HEK293 (cell line): ENCODE measurements at regions not wholly inside any gene's neighbourhood (a gene's known extent, or its start where the extent isn't known, plus 50 kb on each side); places are given as distances from the start of the nearest gene placed in this dataset.
A peak's percentile ranks its signal among the peaks of the same experiment; 100 is the strongest.

Experiments
- FEZF1 ChIP-seq: fragments of 450-650 bp; formaldehyde crosslinking; IDR thresholded peaks from 2 replicates; pipeline ENCODE4 v1.5.1; 2016; ENCODE audit warnings: missing biosample characterization, missing genetic modification characterization
- HOXA7 ChIP-seq: sonication (generic); formaldehyde crosslinking; IDR thresholded peaks from 2 replicates; pipeline ENCODE4 v1.8.1; 2022; ENCODE audit warnings: missing genetic modification reagents, borderline replicate concordance
- HOXC10 ChIP-seq: sonication (generic); formaldehyde crosslinking; IDR thresholded peaks from 2 replicates; pipeline ENCODE4 v1.8.1; 2023; ENCODE audit warnings: mild to moderate bottlenecking, missing genetic modification reagents
- PATZ1 ChIP-seq: fragments of 450-650 bp; formaldehyde crosslinking; IDR thresholded peaks from 2 replicates; pipeline ENCODE4 v1.5.1; 2016; ENCODE audit warnings: missing biosample characterization, missing genetic modification characterization
- PRDM1 ChIP-seq: fragments of 450-650 bp; formaldehyde crosslinking; IDR thresholded peaks from 2 replicates; pipeline ENCODE4; 2016; ENCODE audit warnings: missing biosample characterization, missing genetic modification characterization
- PRDM6 ChIP-seq: fragments of 450-650 bp; formaldehyde crosslinking; IDR thresholded peaks from 2 replicates; pipeline ENCODE4 v1.5.1; 2017; ENCODE audit warnings: missing biosample characterization, missing genetic modification characterization
- RBAK ChIP-seq: fragments of 450-650 bp; formaldehyde crosslinking; IDR thresholded peaks from 2 replicates; pipeline ENCODE4 v1.5.1; 2016; ENCODE audit warnings: missing biosample characterization, missing genetic modification characterization
- SCRT2 ChIP-seq: fragments of 450-650 bp; formaldehyde crosslinking; IDR thresholded peaks from 2 replicates; pipeline ENCODE4 v1.5.1; 2016; ENCODE audit warnings: missing biosample characterization, missing genetic modification characterization
- WT1 ChIP-seq: fragments of 450-650 bp; formaldehyde crosslinking; IDR thresholded peaks from 2 replicates; pipeline ENCODE4 v1.5.1; 2016; ENCODE audit warnings: missing biosample characterization, missing genetic modification characterization
- ZBTB8A ChIP-seq: fragments of 450-650 bp; formaldehyde crosslinking; IDR thresholded peaks from 2 replicates; pipeline ENCODE4 v1.5.1; 2016; ENCODE audit warnings: missing biosample characterization, missing genetic modification characterization
- ZFHX2 ChIP-seq: fragments of 450-650 bp; formaldehyde crosslinking; conservative IDR thresholded peaks from 2 replicates; pipeline ENCODE4 v1.5.1; 2016; ENCODE audit warnings: missing biosample characterization, missing genetic modification characterization
- ZFP3 ChIP-seq: fragments of 450-650 bp; formaldehyde crosslinking; IDR thresholded peaks from 2 replicates; pipeline ENCODE4 v1.5.1; 2016; ENCODE audit warnings: low read depth, missing biosample characterization, missing genetic modification characterization
- ZNF132 ChIP-seq: fragments of 450-650 bp; formaldehyde crosslinking; IDR thresholded peaks from 2 replicates; pipeline ENCODE4 v1.5.1; 2017; ENCODE audit warnings: missing biosample characterization, missing genetic modification characterization, borderline replicate concordance
- ZNF174 ChIP-seq: fragments of 450-650 bp; formaldehyde crosslinking; IDR thresholded peaks from 2 replicates; pipeline ENCODE4 v1.5.0; 2017; ENCODE audit warnings: missing biosample characterization, mild to moderate bottlenecking, missing genetic modification characterization
- ZNF19 ChIP-seq: fragments of 450-650 bp; formaldehyde crosslinking; IDR thresholded peaks from 2 replicates; pipeline ENCODE4; 2016; ENCODE audit warnings: missing biosample characterization, missing genetic modification characterization, low read depth
- ZNF2 ChIP-seq: fragments of 450-650 bp; formaldehyde crosslinking; IDR thresholded peaks from 2 replicates; pipeline ENCODE4 v1.5.1; 2016; ENCODE audit warnings: missing biosample characterization, missing genetic modification characterization
- ZNF211 ChIP-seq: fragments of 450-650 bp; formaldehyde crosslinking; IDR thresholded peaks from 2 replicates; pipeline ENCODE4 v1.5.1; 2016; ENCODE audit warnings: low read depth, missing biosample characterization, missing genetic modification characterization
- ZNF266 ChIP-seq: fragments of 450-650 bp; formaldehyde crosslinking; IDR thresholded peaks from 2 replicates; pipeline ENCODE4 v1.5.1; 2016; ENCODE audit warnings: missing biosample characterization, missing genetic modification characterization, low read depth
- ZNF280C ChIP-seq: fragments of 450-650 bp; formaldehyde crosslinking; IDR thresholded peaks from 2 replicates; pipeline ENCODE4 v1.5.1; 2016; ENCODE audit warnings: missing biosample characterization, missing genetic modification characterization
- ZNF280D ChIP-seq: fragments of 450-650 bp; formaldehyde crosslinking; IDR thresholded peaks from 2 replicates; pipeline ENCODE4 v1.5.1; 2016; ENCODE audit warnings: missing biosample characterization, missing genetic modification characterization
- ZNF501 ChIP-seq: fragments of 450-650 bp; formaldehyde crosslinking; IDR thresholded peaks from 2 replicates; pipeline ENCODE4 v1.5.1; 2016; ENCODE audit warnings: missing biosample characterization, missing genetic modification characterization
- ZNF561 ChIP-seq: fragments of 450-650 bp; IDR thresholded peaks from 2 replicates; pipeline ENCODE4 v1.5.1; 2018; ENCODE audit warnings: missing biosample characterization, missing genetic modification characterization, borderline replicate concordance
- ZNF654 ChIP-seq: fragments of 450-650 bp; formaldehyde crosslinking; IDR thresholded peaks from 2 replicates; pipeline ENCODE4 v1.5.1; 2016; ENCODE audit warnings: low read depth, missing biosample characterization, missing genetic modification characterization
- ZNF660 ChIP-seq: fragments of 450-650 bp; IDR thresholded peaks from 2 replicates; pipeline ENCODE4 v1.5.1; 2018; ENCODE audit warnings: missing biosample characterization, mild to moderate bottlenecking, missing genetic modification characterization
- ZNF664 ChIP-seq: fragments of 450-650 bp; formaldehyde crosslinking; IDR thresholded peaks from 2 replicates; pipeline ENCODE4 v1.5.1; 2016; ENCODE audit warnings: missing biosample characterization, missing genetic modification characterization
- ZNF747 ChIP-seq: fragments of 450-650 bp; formaldehyde crosslinking; IDR thresholded peaks from 2 replicates; pipeline ENCODE4 v1.5.1; 2016; ENCODE audit warnings: missing biosample characterization, missing genetic modification characterization
- ZNF830 ChIP-seq: fragments of 450-650 bp; IDR thresholded peaks from 2 replicates; pipeline ENCODE4 v1.5.0; 2018; ENCODE audit warnings: missing biosample characterization, missing genetic modification characterization, low read depth, mild to moderate bottlenecking, moderate library complexity
- ZNF843 ChIP-seq: fragments of 450-650 bp; formaldehyde crosslinking; IDR thresholded peaks from 2 replicates; pipeline ENCODE4 v1.5.1; 2016; ENCODE audit warnings: missing biosample characterization, missing genetic modification characterization
- TF ChIP-seq, protein P1 (sequence below): fragments of 450-650 bp; formaldehyde crosslinking; IDR thresholded peaks from 2 replicates; pipeline ENCODE4 v1.5.1; 2017; ENCODE audit warnings: missing biosample characterization, missing genetic modification characterization
- TF ChIP-seq, protein P2 (sequence below): fragments of 450-650 bp; formaldehyde crosslinking; IDR thresholded peaks from 2 replicates; pipeline ENCODE4 v1.5.1; 2017; ENCODE audit warnings: missing biosample characterization, missing genetic modification characterization

DNA sequence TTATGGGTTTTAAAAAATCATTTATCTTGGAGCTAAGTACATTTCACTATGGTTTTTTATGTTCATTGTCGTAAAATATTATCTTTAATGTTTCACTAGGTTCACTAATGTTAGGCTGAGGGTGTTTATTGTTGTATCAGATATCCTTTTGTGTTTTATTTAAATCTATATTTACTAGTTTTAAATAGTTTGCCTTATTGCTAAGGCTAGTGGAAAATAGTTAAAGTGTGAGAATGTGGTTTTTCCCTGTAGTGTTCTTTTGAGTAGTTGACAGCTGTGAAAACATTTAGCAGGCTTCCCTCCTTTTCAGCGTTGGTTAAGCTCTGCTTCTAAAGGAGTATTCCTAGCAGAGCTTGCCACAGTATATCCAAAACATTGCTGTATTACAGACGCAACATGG lies 139.0 kb downstream of the TM9SF2 start (continued):
- TF ChIP-seq PATZ1 (tag by site-specific recombination): no peak
- no peak for TF ChIP-seq PRDM1 (tag by site-specific recombination)
- TF ChIP-seq WT1 (tag by site-specific recombination): peak; percentile 21; the same call in 1 of the 2 replicates
- TF ChIP-seq ZNF211 (tag by site-specific recombination): no peak
- TF ChIP-seq FEZF1 (tag by site-specific recombination): peak; percentile 94
- TF ChIP-seq ZNF747 (tag by site-specific recombination): no peak
- peak; percentile 99 for TF ChIP-seq PRDM6 (tag by site-specific recombination)
- peak; percentile 28; the same call in 1 of the 2 replicates for TF ChIP-seq ZFP3 (tag by site-specific recombination)
- TF ChIP-seq ZNF654: no peak
- no peak for TF ChIP-seq ZNF132 (tag by site-specific recombination)
- TF ChIP-seq HOXC10 (CRISPR knock-in tag): no peak
- TF ChIP-seq, protein P1, sequence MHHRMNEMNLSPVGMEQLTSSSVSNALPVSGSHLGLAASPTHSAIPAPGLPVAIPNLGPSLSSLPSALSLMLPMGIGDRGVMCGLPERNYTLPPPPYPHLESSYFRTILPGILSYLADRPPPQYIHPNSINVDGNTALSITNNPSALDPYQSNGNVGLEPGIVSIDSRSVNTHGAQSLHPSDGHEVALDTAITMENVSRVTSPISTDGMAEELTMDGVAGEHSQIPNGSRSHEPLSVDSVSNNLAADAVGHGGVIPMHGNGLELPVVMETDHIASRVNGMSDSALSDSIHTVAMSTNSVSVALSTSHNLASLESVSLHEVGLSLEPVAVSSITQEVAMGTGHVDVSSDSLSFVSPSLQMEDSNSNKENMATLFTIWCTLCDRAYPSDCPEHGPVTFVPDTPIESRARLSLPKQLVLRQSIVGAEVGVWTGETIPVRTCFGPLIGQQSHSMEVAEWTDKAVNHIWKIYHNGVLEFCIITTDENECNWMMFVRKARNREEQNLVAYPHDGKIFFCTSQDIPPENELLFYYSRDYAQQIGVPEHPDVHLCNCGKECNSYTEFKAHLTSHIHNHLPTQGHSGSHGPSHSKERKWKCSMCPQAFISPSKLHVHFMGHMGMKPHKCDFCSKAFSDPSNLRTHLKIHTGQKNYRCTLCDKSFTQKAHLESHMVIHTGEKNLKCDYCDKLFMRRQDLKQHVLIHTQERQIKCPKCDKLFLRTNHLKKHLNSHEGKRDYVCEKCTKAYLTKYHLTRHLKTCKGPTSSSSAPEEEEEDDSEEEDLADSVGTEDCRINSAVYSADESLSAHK (tag by site-specific recombination): peak; percentile 54; the same call in 1 of the 2 replicates
- TF ChIP-seq ZNF561: no peak
- TF ChIP-seq ZNF19 (tag by site-specific recombination): no peak
- TF ChIP-seq RBAK (tag by site-specific recombination): no peak
- TF ChIP-seq SCRT2 (tag by site-specific recombination): no peak
- TF ChIP-seq ZNF830 (tag by site-specific recombination): no peak
- TF ChIP-seq ZNF280C (tag by site-specific recombination): no peak
- no peak for TF ChIP-seq ZNF664 (tag by site-specific recombination)
- TF ChIP-seq ZNF843: peak; percentile 94
- no peak for TF ChIP-seq ZNF266
- no peak for TF ChIP-seq ZNF660 (tag by site-specific recombination)
- TF ChIP-seq ZFHX2 (tag by site-specific recombination): no peak
- no peak for TF ChIP-seq HOXA7 (CRISPR knock-in tag)
- no peak for TF ChIP-seq ZNF2 (tag by site-specific recombination)
- TF ChIP-seq ZNF174 (tag by site-specific recombination): no peak
- no peak for TF ChIP-seq ZNF501 (tag by site-specific recombination)
- TF ChIP-seq ZBTB8A: peak; percentile 61
- TF ChIP-seq, protein P2, sequence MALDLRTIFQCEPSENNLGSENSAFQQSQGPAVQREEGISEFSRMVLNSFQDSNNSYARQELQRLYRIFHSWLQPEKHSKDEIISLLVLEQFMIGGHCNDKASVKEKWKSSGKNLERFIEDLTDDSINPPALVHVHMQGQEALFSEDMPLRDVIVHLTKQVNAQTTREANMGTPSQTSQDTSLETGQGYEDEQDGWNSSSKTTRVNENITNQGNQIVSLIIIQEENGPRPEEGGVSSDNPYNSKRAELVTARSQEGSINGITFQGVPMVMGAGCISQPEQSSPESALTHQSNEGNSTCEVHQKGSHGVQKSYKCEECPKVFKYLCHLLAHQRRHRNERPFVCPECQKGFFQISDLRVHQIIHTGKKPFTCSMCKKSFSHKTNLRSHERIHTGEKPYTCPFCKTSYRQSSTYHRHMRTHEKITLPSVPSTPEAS (tag by site-specific recombination): no peak
- TF ChIP-seq ZNF280D (tag by site-specific recombination): no peak
